ENCODE measurements at regions not wholly inside any gene's neighbourhood (a gene's known extent, or its start where the extent isn't known, plus 50 kb on each side); places are given as distances from the start of the nearest gene placed in this dataset.
"Not testable (repeated sequence)": the region's sequence is repeated elsewhere in the genome, so short reads cannot be mapped to it uniquely, and the experiment has no call there.

DNA sequence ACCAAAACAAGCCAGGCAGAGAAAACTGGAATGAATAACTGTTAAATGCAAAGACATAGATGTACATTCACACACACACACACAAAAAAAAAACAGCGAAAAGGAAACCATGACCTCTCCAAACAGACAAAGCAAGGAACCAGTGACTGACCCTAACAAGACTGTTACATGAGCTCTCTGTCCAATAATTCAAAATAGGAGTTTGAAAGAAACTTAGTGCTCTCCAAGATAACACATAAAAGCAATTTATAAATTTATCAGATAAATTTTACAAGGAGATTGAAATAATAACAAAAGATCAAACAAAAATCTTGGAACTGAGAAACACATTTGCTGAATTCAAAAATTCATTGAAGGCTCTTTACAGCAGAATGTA lies 423.5 kb upstream of the RGMB start:
- no peak for DNase-seq (ENCODE audit: low spot score in 2 of 2)
- Histone ChIP-seq H3K9me3 (peaks cover 3% of the 10 kb centered on the region; the same call in 1 of the 2 replicates), H3K36me3 (replicated peaks) (no peaks in the 10 kb centered on the region), H3K27me3 (ENCODE audit: low read depth) (no peaks in the 10 kb centered on the region), H3K4me3 (no peak overlapping the region), H3K4me1 (no peaks in the 10 kb centered on the region)
- in situ Hi-C loops (cut with MboI; ENCODE audit: low sequenced_read_pairs) = loop anchor here (25.0 kb wide), 1 partner anchor 412 kb away; the partner anchor contains the start of gene RGMB

DNA sequence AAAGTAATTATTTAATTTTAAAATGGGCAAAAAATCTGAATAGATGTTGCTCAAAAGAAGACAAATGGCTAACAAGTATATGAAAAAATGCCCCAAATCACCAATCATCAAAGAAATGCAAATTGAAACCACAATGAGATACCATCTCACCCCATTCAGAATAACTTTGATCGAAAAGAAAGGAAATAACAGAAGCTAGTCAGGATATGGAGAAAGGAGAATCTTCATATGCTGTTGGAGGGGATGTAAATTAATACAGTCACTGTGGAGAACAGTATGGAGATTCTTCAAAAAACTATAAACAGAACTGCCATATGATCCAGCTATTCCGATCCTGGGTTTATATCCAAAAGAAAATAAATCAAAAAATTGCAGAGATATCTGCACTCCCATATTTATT lies 418.5 kb upstream of the RGMB start:
- Histone ChIP-seq H3K27me3 (ENCODE audit: low read depth) (no peaks in the 10 kb centered on the region), H3K4me1 (no peaks in the 10 kb centered on the region), H3K9me3 (peaks cover 3% of the 10 kb centered on the region; the same call in 1 of the 2 replicates), H3K36me3 (replicated peaks) (no peaks in the 10 kb centered on the region), H3K4me3 (no peak overlapping the region)
- DNase-seq (ENCODE audit: low spot score in 2 of 2) = no peak
- in situ Hi-C loops (cut with MboI; ENCODE audit: low sequenced_read_pairs) = loop anchor here (25.0 kb wide), 1 partner anchor 407 kb away; the partner anchor contains the start of gene RGMB

DNA sequence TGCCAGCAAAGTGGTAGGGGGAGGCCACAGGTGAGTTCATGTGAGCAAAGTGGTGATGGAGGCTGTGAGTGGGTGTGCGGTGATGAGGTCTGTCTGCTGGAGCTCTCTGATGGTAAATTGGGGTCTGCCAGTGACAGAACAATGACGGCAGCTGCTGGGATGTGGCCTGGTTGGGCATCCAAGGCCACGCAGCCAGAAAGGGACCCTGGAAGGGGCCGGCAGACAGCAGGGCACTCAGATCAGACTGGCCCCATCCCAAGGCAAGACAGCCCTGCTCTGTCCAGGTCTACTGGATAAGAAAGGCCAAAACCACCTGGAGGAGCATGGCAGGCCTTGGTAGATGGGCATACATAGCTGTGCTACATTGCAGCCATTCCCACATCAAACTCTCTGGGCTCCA lies 412.9 kb upstream of the RGMB start:
- H3K4me1 ChIP-seq = no peaks in the 10 kb centered on the region
- no peak for DNase-seq (ENCODE audit: low spot score in 2 of 2)
- H3K4me3 ChIP-seq = no peak overlapping the region
- in situ Hi-C loops (cut with MboI; ENCODE audit: low sequenced_read_pairs) = loop anchor here (25.0 kb wide), 1 partner anchor 402 kb away; the partner anchor contains the start of gene RGMB
- H3K36me3 ChIP-seq (replicated peaks) = no peaks in the 10 kb centered on the region
- no peaks in the 10 kb centered on the region for H3K27me3 ChIP-seq (ENCODE audit: low read depth)
- H3K9me3 ChIP-seq = no peaks in the 10 kb centered on the region

DNA sequence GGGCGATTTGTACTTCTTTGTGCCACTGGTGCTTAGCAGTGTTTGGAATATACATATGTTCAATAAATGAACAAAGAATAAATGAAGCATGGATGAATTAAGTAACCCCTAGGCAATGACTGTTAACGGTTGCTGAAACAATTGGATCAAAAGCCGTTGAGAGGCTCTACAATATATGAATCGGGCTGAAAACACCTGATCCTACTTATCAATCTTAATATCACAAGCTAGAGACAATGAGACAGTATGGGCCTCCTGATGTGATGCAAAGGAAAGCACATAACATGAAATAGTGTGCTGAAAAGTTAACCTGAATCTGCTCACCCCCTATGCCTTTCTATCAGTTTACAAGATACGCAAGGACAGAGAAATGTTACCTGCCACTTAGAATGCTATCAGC lies 410.3 kb upstream of the RGMB start:
- Histone ChIP-seq H3K4me3 (no peak overlapping the region), H3K27me3 (ENCODE audit: low read depth) (no peaks in the 10 kb centered on the region), H3K9me3 (no peaks in the 10 kb centered on the region), H3K4me1 (no peaks in the 10 kb centered on the region), H3K36me3 (replicated peaks) (no peaks in the 10 kb centered on the region)
- in situ Hi-C loops (cut with MboI; ENCODE audit: low sequenced_read_pairs) = loop anchor here (25.0 kb wide), 1 partner anchor 399 kb away; the partner anchor contains the start of gene RGMB
- no peak for DNase-seq (ENCODE audit: low spot score in 2 of 2)

- in situ Hi-C loops (cut with MboI; ENCODE audit: low sequenced_read_pairs) = loop anchor here (25.0 kb wide), 1 partner anchor 398 kb away; the partner anchor contains the start of gene RGMB
Observed at GRCh38 chr5:98364549-98364948, 408.9 kb upstream of the RGMB start.

GRCh38 chr5:98365126-98365525 lies 408.3 kb upstream of the RGMB start:
- no peak overlapping the region for H3K4me3 ChIP-seq
- H3K27me3 ChIP-seq (ENCODE audit: low read depth) = no peaks in the 10 kb centered on the region
- in situ Hi-C loops (cut with MboI; ENCODE audit: low sequenced_read_pairs) = loop anchor here (25.0 kb wide), 1 partner anchor 397 kb away; the partner anchor contains the start of gene RGMB
- no peaks in the 10 kb centered on the region; the same call in 1 of the 2 replicates for H3K9me3 ChIP-seq
- H3K36me3 ChIP-seq (replicated peaks) = no peaks in the 10 kb centered on the region
- H3K4me1 ChIP-seq = no peaks in the 10 kb centered on the region
- DNase-seq (ENCODE audit: low spot score in 2 of 2) = no peak

More at GRCh38 chr5:98364549-98364948, 408.9 kb upstream of the RGMB start:
- no peak for DNase-seq (ENCODE audit: low spot score in 2 of 2)
- Histone ChIP-seq H3K27me3 (ENCODE audit: low read depth) (no peaks in the 10 kb centered on the region), H3K36me3 (replicated peaks) (no peaks in the 10 kb centered on the region), H3K4me3 (no peak overlapping the region), H3K9me3 (no peaks in the 10 kb centered on the region; the same call in 1 of the 2 replicates), H3K4me1 (no peaks in the 10 kb centered on the region)

DNA sequence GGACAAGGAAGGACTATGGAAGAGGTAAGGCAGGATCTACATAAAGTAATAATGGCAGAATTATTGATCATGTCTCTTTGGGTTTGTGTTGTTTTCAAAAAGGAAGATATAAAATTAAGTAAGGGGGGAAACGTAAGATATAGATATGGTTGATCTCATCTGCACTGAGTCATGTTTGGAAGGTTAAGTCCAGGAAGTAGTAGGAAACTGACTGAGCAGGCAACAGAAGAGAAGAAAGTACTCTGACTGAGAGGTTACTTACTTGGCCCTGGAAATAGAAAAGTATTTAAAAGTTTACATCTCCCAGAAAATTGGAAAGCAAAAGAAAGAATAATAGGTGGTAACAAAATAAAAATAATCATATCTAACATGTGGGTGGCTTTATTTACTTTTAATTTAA lies 405.3 kb upstream of the RGMB start:
- in situ Hi-C loops (cut with MboI; ENCODE audit: low sequenced_read_pairs) = loop anchor here (25.0 kb wide), 1 partner anchor 394 kb away; the partner anchor contains the start of gene RGMB
- H3K36me3 ChIP-seq (replicated peaks) = no peaks in the 10 kb centered on the region
- no peaks in the 10 kb centered on the region for H3K27me3 ChIP-seq (ENCODE audit: low read depth)
- H3K4me1 ChIP-seq = no peaks in the 10 kb centered on the region
- DNase-seq (ENCODE audit: low spot score in 2 of 2) = no peak
- no peaks in the 10 kb centered on the region; the same call in 1 of the 2 replicates for H3K9me3 ChIP-seq
- no peak overlapping the region for H3K4me3 ChIP-seq

DNA sequence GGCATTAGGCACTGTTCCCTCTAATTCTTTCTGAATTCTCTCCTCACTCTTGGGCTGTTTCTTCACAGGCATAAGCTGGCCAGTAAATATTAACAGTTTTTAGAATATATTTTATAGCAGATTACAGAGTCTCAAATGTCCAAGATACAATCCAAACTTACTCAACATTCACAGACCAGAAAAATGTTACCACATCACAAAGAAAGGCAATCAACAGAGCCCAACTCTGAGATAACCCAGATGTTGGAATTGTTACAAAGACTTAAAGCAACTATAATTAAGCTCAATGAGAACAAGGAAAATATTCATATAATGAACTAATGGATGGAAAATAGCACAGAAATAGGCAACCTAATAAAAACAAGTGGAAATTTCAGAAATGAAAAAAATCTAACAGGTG lies 401.1 kb upstream of the RGMB start:
- H3K9me3 ChIP-seq = no peaks in the 10 kb centered on the region; the same call in 1 of the 2 replicates
- in situ Hi-C loops (cut with MboI; ENCODE audit: low sequenced_read_pairs) = loop anchor here (25.0 kb wide), 1 partner anchor 390 kb away; the partner anchor contains the start of gene RGMB
- no peaks in the 10 kb centered on the region for H3K4me1 ChIP-seq
- no peaks in the 10 kb centered on the region for H3K27me3 ChIP-seq (ENCODE audit: low read depth)
- DNase-seq (ENCODE audit: low spot score in 2 of 2) = no peak
- no peak overlapping the region for H3K4me3 ChIP-seq
- H3K36me3 ChIP-seq (replicated peaks) = no peaks in the 10 kb centered on the region

GRCh38 chr5:98391921-98392625 lies 381.4 kb upstream of the RGMB start:
- DNase-seq (ENCODE audit: low spot score in 2 of 2) = no peak
- Histone ChIP-seq H3K4me3 (no peak overlapping the region), H3K4me1 (no peaks in the 10 kb centered on the region), H3K9me3 (no peaks in the 10 kb centered on the region), H3K27me3 (ENCODE audit: low read depth) (no peaks in the 10 kb centered on the region), H3K36me3 (replicated peaks) (no peaks in the 10 kb centered on the region)
- in situ Hi-C loops (cut with MboI; ENCODE audit: low sequenced_read_pairs) = no loop called here

GRCh38 chr5:98393205-98393604 lies 380.3 kb upstream of the RGMB start:
- H3K36me3 ChIP-seq (replicated peaks); DNase-seq (ENCODE audit: low spot score in 2 of 2); in situ Hi-C loops (cut with MboI; ENCODE audit: low sequenced_read_pairs); H3K9me3 ChIP-seq; H3K4me1 ChIP-seq; H3K4me3 ChIP-seq; H3K27me3 ChIP-seq (ENCODE audit: low read depth): not testable (repeated sequence)

GRCh38 chr5:98397081-98397480 lies 376.4 kb upstream of the RGMB start:
- H3K27me3 ChIP-seq (ENCODE audit: low read depth) = no peaks in the 10 kb centered on the region
- no peaks in the 10 kb centered on the region for H3K4me1 ChIP-seq
- in situ Hi-C loops (cut with MboI; ENCODE audit: low sequenced_read_pairs) = no loop called here
- H3K4me3 ChIP-seq = no peak overlapping the region
- DNase-seq (ENCODE audit: low spot score in 2 of 2) = no peak
- no peaks in the 10 kb centered on the region for H3K9me3 ChIP-seq
- no peaks in the 10 kb centered on the region for H3K36me3 ChIP-seq (replicated peaks)

- Histone ChIP-seq H3K4me3 (no peak overlapping the region), H3K36me3 (replicated peaks) (no peaks in the 10 kb centered on the region), H3K4me1 (no peaks in the 10 kb centered on the region), H3K9me3 (no peaks in the 10 kb centered on the region), H3K27me3 (ENCODE audit: low read depth) (no peaks in the 10 kb centered on the region)
- in situ Hi-C loops (cut with MboI; ENCODE audit: low sequenced_read_pairs) = no loop called here
- no peak for DNase-seq (ENCODE audit: low spot score in 2 of 2)
Observed at GRCh38 chr5:98398465-98398864, 375.0 kb upstream of the RGMB start.

GRCh38 chr5:98401656-98402055 lies 371.8 kb upstream of the RGMB start:
- in situ Hi-C loops (cut with MboI; ENCODE audit: low sequenced_read_pairs) = no loop called here
- H3K9me3 ChIP-seq = no peaks in the 10 kb centered on the region
- no peaks in the 10 kb centered on the region for H3K36me3 ChIP-seq (replicated peaks)
- no peaks in the 10 kb centered on the region for H3K27me3 ChIP-seq (ENCODE audit: low read depth)
- H3K4me3 ChIP-seq = no peak overlapping the region
- no peaks in the 10 kb centered on the region for H3K4me1 ChIP-seq
- DNase-seq (ENCODE audit: low spot score in 2 of 2) = no peak

DNA sequence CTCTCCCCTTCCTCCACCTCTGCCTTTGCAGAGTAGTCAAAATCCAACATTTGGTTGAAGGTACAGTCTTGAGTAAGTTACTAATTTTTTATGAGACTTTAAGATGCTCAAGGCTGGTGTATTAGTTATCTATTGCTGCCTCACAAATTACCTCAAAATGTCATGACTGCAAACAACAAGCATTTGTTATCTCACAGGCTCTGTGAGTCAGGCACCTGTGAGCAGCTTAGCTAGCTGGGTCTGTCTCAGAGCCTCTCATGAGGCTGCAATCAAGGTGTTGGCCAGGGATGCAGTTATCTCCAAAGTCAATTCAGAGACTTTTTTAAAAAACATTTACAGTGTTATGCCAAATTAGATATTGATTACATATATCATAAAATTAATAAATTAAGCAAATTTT lies 371.3 kb upstream of the RGMB start:
- H3K36me3 ChIP-seq (replicated peaks) = no peaks in the 10 kb centered on the region
- in situ Hi-C loops (cut with MboI; ENCODE audit: low sequenced_read_pairs) = no loop called here

More for the DNA sequence above, 371.3 kb upstream of the RGMB start:
- no peaks in the 10 kb centered on the region for H3K9me3 ChIP-seq
- H3K27me3 ChIP-seq (ENCODE audit: low read depth) = no peaks in the 10 kb centered on the region
- no peak for DNase-seq (ENCODE audit: low spot score in 2 of 2)
- no peaks in the 10 kb centered on the region for H3K4me1 ChIP-seq
- H3K4me3 ChIP-seq = no peak overlapping the region

All from HAP-1 (cell line).